Endothelial cell of umbilical vein (primary cell): ENCODE measurements at regions not wholly inside any gene's neighbourhood (a gene's known extent, or its start where the extent isn't known, plus 50 kb on each side); places are given as distances from the start of the nearest gene placed in this dataset.

Experiments
- BruUV-seq: library from RNA; stranded (reverse); fragments of 400-500 nt; replicated peaks from 2 replicates; lab custom pipeline; 2021; lab: Mats Ljungman, UMichigan
- CTCF ChIA-PET: fragments of 300-600, 350-600 bp; sonication (Branson Sonifier 250); formaldehyde crosslinking; loops from one replicate; lab custom pipeline; 2021; ENCODE audit warnings: antibody characterized with exemption, inconsistent platforms; lab: Charles Lee
- POLR2A ChIA-PET: fragments of 300-600, 350-600 bp; sonication (Branson Sonifier 250); formaldehyde crosslinking; loops from one replicate; lab custom pipeline; 2021; ENCODE audit warnings: antibody characterized with exemption, inconsistent platforms; lab: Charles Lee
- DNase-seq: peaks from one replicate; pipeline ENCODE4 v3.0.0-alpha.2; 2011; ENCODE audit warnings: low read depth, low spot score
- FAIRE-seq: peaks from 2 replicates; lab custom pipeline; 2011; peaks lifted over from hg19 to GRCh38; lab: Jason Lieb, UNC
- H2AFZ ChIP-seq: 2 replicates; pipeline ENCODE4 v1.6.0; 2012; ENCODE audit warnings: low read depth, low read length, control low read depth, inconsistent platforms
- H3K27ac ChIP-seq: 2 replicates; pipeline ENCODE4 v1.5.1; 2011; ENCODE audit warnings: low read depth, mild to moderate bottlenecking, control low read depth, low read length, moderate library complexity; ENCODE audit not compliant: insufficient read depth
- H3K27me3 ChIP-seq, 2 experiments: 2 replicates each; pipeline versions ENCODE4 v1.6.0 to v1.6.1; 2011; ENCODE audit warnings: low read length in 2 of 2, mixed read lengths in 1 of 2; ENCODE audit not compliant: control insufficient read depth in 2 of 2, insufficient read depth in 2 of 2
- H3K36me3 ChIP-seq, 2 experiments: 2 replicates in 1 of 2; 3 replicates in 1 of 2; pipeline ENCODE4 v1.5.1; 2011; ENCODE audit warnings: low read length in 2 of 2, mild to moderate bottlenecking in 1 of 2, moderate library complexity in 1 of 2; ENCODE audit not compliant: control insufficient read depth in 2 of 2, insufficient read depth in 2 of 2; ENCODE audit errors: extremely low read depth in 1 of 2
- H3K4me1 ChIP-seq: 3 replicates; pipeline ENCODE4 v1.5.1; 2011; ENCODE audit warnings: mild to moderate bottlenecking, low read length; ENCODE audit not compliant: control insufficient read depth, insufficient read depth; ENCODE audit errors: extremely low read depth
- H3K4me2 ChIP-seq: 2 replicates; pipeline ENCODE4 v1.6.1; 2011; ENCODE audit warnings: low read length, control low read depth, mixed read lengths; ENCODE audit not compliant: insufficient read depth
- H3K4me3 ChIP-seq, 3 experiments: fragments of 200-600 bp in 1 of 3; sonication (generic), shearing (Covaris generic) in 1 of 3; replicated peaks in 1 of 3; 2 replicates each; pipeline ENCODE4 v1.5.1; 2011 to 2016; ENCODE audit warnings: control low read depth in 3 of 3, low read length in 3 of 3, mild to moderate bottlenecking in 2 of 3, inconsistent platforms in 1 of 3, low read depth in 1 of 3, moderate library complexity in 1 of 3; ENCODE audit not compliant: insufficient read depth in 1 of 3
- H3K79me2 ChIP-seq: 2 replicates; pipeline ENCODE4 v1.6.0; 2012; ENCODE audit warnings: low read length, inconsistent platforms; ENCODE audit not compliant: control insufficient read depth, insufficient read depth
- H3K9ac ChIP-seq: replicated peaks from 2 replicates; pipeline ENCODE3; 2011; ENCODE audit warnings: low read length, control low read depth; ENCODE audit not compliant: insufficient read depth; ENCODE audit errors: extremely low read depth
- H3K9me1 ChIP-seq: replicated peaks from 3 replicates; pipeline ENCODE4 v1.6.0; 2011; ENCODE audit warnings: mild to moderate bottlenecking, low read length; ENCODE audit not compliant: control insufficient read depth, insufficient read depth; ENCODE audit errors: extremely low read depth
- H3K9me3 ChIP-seq: replicated peaks from 2 replicates; pipeline ENCODE4 v1.5.1; 2012; ENCODE audit warnings: low read length, inconsistent platforms; ENCODE audit not compliant: control insufficient read depth, insufficient read depth
- H4K20me1 ChIP-seq: replicated peaks from 2 replicates; pipeline ENCODE3; 2011; ENCODE audit warnings: mild to moderate bottlenecking, low read length; ENCODE audit not compliant: control insufficient read depth, insufficient read depth; ENCODE audit errors: extremely low read depth
- CTCF ChIP-seq, 2 donors: IDR thresholded peaks; 1 replicate in 1 of 2; 2 replicates in 1 of 2; pipeline ENCODE4 v1.5.1; 2011; ENCODE audit warnings: low read length in 2 of 2, mild to moderate bottlenecking in 2 of 2, moderate library complexity in 2 of 2, control low read depth in 1 of 2, inconsistent platforms in 1 of 2, low read depth in 1 of 2; ENCODE audit not compliant: insufficient read depth in 1 of 2; ENCODE audit errors: extremely low read depth in 1 of 2
- EZH2 ChIP-seq: IDR thresholded peaks from 2 replicates; pipeline ENCODE4 v1.6.1; 2012; ENCODE audit warnings: borderline replicate concordance, low read depth, mild to moderate bottlenecking, moderate library complexity, low read length, inconsistent platforms; ENCODE audit not compliant: severe bottlenecking
- FOS ChIP-seq: IDR thresholded peaks from 2 replicates; pipeline ENCODE4 v1.6.1; 2011; ENCODE audit warnings: mild to moderate bottlenecking, low read length, moderate library complexity, borderline replicate concordance; ENCODE audit not compliant: insufficient read depth
- GATA2 ChIP-seq: IDR thresholded peaks from 2 replicates; pipeline ENCODE4 v1.7.0; 2011; ENCODE audit warnings: low read depth, mild to moderate bottlenecking, moderate library complexity, mixed read lengths, low read length; ENCODE audit not compliant: insufficient read length, insufficient read depth
- JUN ChIP-seq: IDR thresholded peaks from 2 replicates; pipeline ENCODE4 v1.6.1; 2011; ENCODE audit warnings: borderline replicate concordance, low read depth; ENCODE audit not compliant: insufficient read length, insufficient read depth
- MAX ChIP-seq: IDR thresholded peaks from 2 replicates; pipeline ENCODE4 v1.6.1; 2011; ENCODE audit not compliant: insufficient read depth, insufficient read length
- MYC ChIP-seq: IDR thresholded peaks from one replicate; pipeline ENCODE4 v1.6.1; 2011; ENCODE audit warnings: mild to moderate bottlenecking, low read depth, low read length
- POLR2A ChIP-seq: IDR thresholded peaks from 2 replicates; pipeline ENCODE4 v1.6.1; 2012; ENCODE audit warnings: low read depth, mild to moderate bottlenecking, control low read depth, low read length
- POLR2AphosphoS5 ChIP-seq: IDR thresholded peaks from 2 replicates; pipeline ENCODE4 v1.6.1; 2012; ENCODE audit warnings: low read depth, mild to moderate bottlenecking, control low read depth, low read length, moderate library complexity; ENCODE audit not compliant: insufficient read depth
- dilution Hi-C: fragments of 300-500 bp; cut with MboI; formaldehyde crosslinking; loops from one replicate; pipeline ENCODE4 v1.15.0; 2019; ENCODE audit warnings: low sequenced_read_pairs; ENCODE audit not compliant: extremely low pct_ligation_motif_present
- intact Hi-C: fragments of 100-400 bp; cut with micrococcal nuclease; formaldehyde crosslinking; loops from one replicate; pipeline ENCODE4 v1.10.0; 2022

- DNase-seq (no peak), FAIRE-seq (no peak)
- BruUV-seq, result no TSS peak
- no peaks in the 10 kb centered on the region for H3K4me1 ChIP-seq
- ChIA-PET CTCF (no interaction called here), POLR2A (no interaction called here)
- no peak overlapping the region for H3K4me2 ChIP-seq
- TF ChIP-seq CTCF (IDR thresholded peaks at IDR 0.05; ENCODE audit: extremely low read depth in 1 of 2, insufficient read depth in 1 of 2, low read depth in 1 of 2, low read length in 2 of 2) (no peak), JUN (no peak), FOS (no peak), POLR2AphosphoS5 (no peak), GATA2 (no peak), EZH2 (no peak), MAX (no peak), POLR2A (no peak), MYC (no peak)
- H4K20me1 ChIP-seq, result no peaks in the 10 kb centered on the region
- no peak overlapping the region for H3K9ac ChIP-seq
- H3K36me3 ChIP-seq, result no peaks in the 10 kb centered on the region
- no peaks in the 10 kb centered on the region for H3K9me1 ChIP-seq
- intact Hi-C loops, result no loop called here
- H3K27me3 ChIP-seq, result no peaks in the 10 kb centered on the region
- H3K4me3 ChIP-seq, result no peak overlapping the region
- no peaks in the 10 kb centered on the region for H3K79me2 ChIP-seq
- peaks cover 2% of the 10 kb centered on the region for H3K9me3 ChIP-seq
- H3K27ac ChIP-seq, result no peak overlapping the region
- dilution Hi-C loops, result no loop called here
- no peak overlapping the region for H2AFZ ChIP-seq
Observed at GRCh38 chr15:87653646-87654045, 602.9 kb downstream of the NTRK3 start.
